Naive thymus-derived CD8-positive, alpha-beta T cell (primary cell): ENCODE measurements at regions not wholly inside any gene's neighbourhood (a gene's known extent, or its start where the extent isn't known, plus 50 kb on each side); places are given as distances from the start of the nearest gene placed in this dataset.
A peak's percentile ranks its signal among the peaks of the same experiment; 100 is the strongest.

Experiments used
- ATAC-seq, 2 donors: fragments of 150-1000 bp; cut with Tn5 transposase in 1 of 2; sonication (Bioruptor Pico), chemical (Tn5 transposase) in 1 of 2; 1 replicate in 1 of 2; 2 replicates in 1 of 2; pipeline ENCODE4 v1.10.0; 2021; ENCODE audit warnings: mild to moderate bottlenecking in 2 of 2, moderate library complexity in 2 of 2
- POLR2A ChIA-PET: fragments of 350-600 bp; sonication (Branson Sonifier 250); formaldehyde crosslinking; loops from one replicate; lab custom pipeline; 2021; ENCODE audit warnings: antibody characterized with exemption; lab: Charles Lee
- DNase-seq, 10 donors: peaks; one replicate each; pipeline versions ENCODE4 v3.0.0 to v3.0.0-alpha.2; 2020 to 2022
- H3K27ac Mint-ChIP-seq, 10 donors: one replicate each; pipeline ENCODE4 v1.8.0; 2020 to 2022; ENCODE audit warnings: mild to moderate bottlenecking in 10 of 10, mixed read lengths in 10 of 10, moderate library complexity in 4 of 10, inconsistent platforms in 1 of 10
- H3K27me3 Mint-ChIP-seq, 5 donors: one replicate each; pipeline ENCODE4 v1.8.0; 2021 to 2022; ENCODE audit warnings: mixed read lengths in 5 of 5
- H3K36me3 Mint-ChIP-seq, 3 donors: one replicate each; pipeline ENCODE4 v1.8.0; 2020 to 2022; ENCODE audit warnings: mixed read lengths in 3 of 3, mild to moderate bottlenecking in 2 of 3, inconsistent platforms in 1 of 3
- H3K4me1 Mint-ChIP-seq, 4 donors: one replicate each; pipeline ENCODE4 v1.8.0; 2021 to 2022; ENCODE audit warnings: mixed read lengths in 4 of 4
- H3K4me3 Mint-ChIP-seq, 10 donors: one replicate each; pipeline ENCODE4 v1.8.0; 2020 to 2022; ENCODE audit warnings: mild to moderate bottlenecking in 10 of 10, mixed read lengths in 10 of 10, moderate library complexity in 6 of 10, inconsistent platforms in 1 of 10
- H3K9me3 Mint-ChIP-seq, 9 donors: one replicate each; pipeline ENCODE4 v1.8.0; 2020 to 2022; ENCODE audit warnings: mixed read lengths in 9 of 9, mild to moderate bottlenecking in 3 of 9, inconsistent platforms in 1 of 9, moderate library complexity in 1 of 9

- Mint-ChIP-seq H3K27me3 (no peaks in the 10 kb centered on the region), H3K9me3 (peaks cover 0 to 9% (median 0%) of the 10 kb centered on the region in 9 donors), H3K36me3 (no peaks in the 10 kb centered on the region), H3K4me3 (no peak overlapping the region), H3K4me1 (no peaks in the 10 kb centered on the region), H3K27ac (no peak overlapping the region)
- no peak for ATAC-seq
- POLR2A ChIA-PET, result no interaction called here
- DNase-seq, result no peak
Measured at GRCh38 chr4:35521682-35522081, 722.6 kb downstream of the ARAP2 start.

GRCh38 chr4:35525192-35525978 is 718.9 kb downstream of the ARAP2 start:
- H3K27ac Mint-ChIP-seq, result peak overlapping the region in 4 of 10 donors; percentile 38 to 79 (median 62)
- H3K4me3 Mint-ChIP-seq, result peak overlapping the region in 8 of 10 donors; percentile 3 to 76 (median 38)
- H3K4me1 Mint-ChIP-seq, result no peaks in the 10 kb centered on the region
- DNase-seq (peak in 4 of 10 donors; percentile 5 to 68 (median 10)), ATAC-seq (peak; percentile 88 to 93)
- H3K27me3 Mint-ChIP-seq, result no peaks in the 10 kb centered on the region
- H3K36me3 Mint-ChIP-seq, result no peaks in the 10 kb centered on the region
- peaks cover 0 to 8% (median 0%) of the 10 kb centered on the region in 9 donors for H3K9me3 Mint-ChIP-seq
- POLR2A ChIA-PET, result no interaction called here

- POLR2A ChIA-PET, result no interaction called here
- DNase-seq (no peak), ATAC-seq (no peak)
- no peak overlapping the region for H3K4me3 Mint-ChIP-seq
- no peak overlapping the region for H3K27ac Mint-ChIP-seq
- H3K36me3 Mint-ChIP-seq, result no peaks in the 10 kb centered on the region
- H3K27me3 Mint-ChIP-seq, result no peaks in the 10 kb centered on the region
- no peaks in the 10 kb centered on the region for H3K4me1 Mint-ChIP-seq
- peaks cover 0 to 4% (median 0%) of the 10 kb centered on the region in 9 donors for H3K9me3 Mint-ChIP-seq
Measured at GRCh38 chr4:35526456-35526855, 717.9 kb downstream of the ARAP2 start.

GRCh38 chr4:35534962-35535361 is 709.4 kb downstream of the ARAP2 start:
- H3K4me3 Mint-ChIP-seq, result no peak overlapping the region
- no peaks in the 10 kb centered on the region for H3K27me3 Mint-ChIP-seq
- H3K4me1 Mint-ChIP-seq, result no peaks in the 10 kb centered on the region
- POLR2A ChIA-PET, result no interaction called here
- DNase-seq (no peak), ATAC-seq (no peak)
- peaks cover 0 to 3% (median 0%) of the 10 kb centered on the region in 9 donors for H3K9me3 Mint-ChIP-seq
- no peak overlapping the region for H3K27ac Mint-ChIP-seq
- H3K36me3 Mint-ChIP-seq, result no peaks in the 10 kb centered on the region

- no peak for ATAC-seq
- Mint-ChIP-seq H3K9me3 (peaks cover 0 to 14% (median 4%) of the 10 kb centered on the region in 9 donors), H3K27me3 (no peaks in the 10 kb centered on the region), H3K27ac (no peak overlapping the region), H3K4me3 (no peak overlapping the region), H3K36me3 (peaks cover 0 to 6% (median 2%) of the 10 kb centered on the region in 3 donors), H3K4me1 (no peaks in the 10 kb centered on the region)
- DNase-seq, result no peak
- POLR2A ChIA-PET, result no interaction called here
Measured at GRCh38 chr4:35538807-35539206, 705.5 kb downstream of the ARAP2 start.

- POLR2A ChIA-PET, result no interaction called here
- Mint-ChIP-seq H3K27me3 (no peaks in the 10 kb centered on the region), H3K27ac (no peak overlapping the region), H3K4me3 (no peak overlapping the region), H3K36me3 (peaks cover 0 to 6% (median 2%) of the 10 kb centered on the region in 3 donors), H3K9me3 (peaks cover 0 to 14% (median 4%) of the 10 kb centered on the region in 9 donors), H3K4me1 (no peaks in the 10 kb centered on the region)
- DNase-seq, result no peak
- ATAC-seq, result no peak
Measured at GRCh38 chr4:35539404-35540055, 704.8 kb downstream of the ARAP2 start.

- H3K4me3 Mint-ChIP-seq, result no peak overlapping the region
- H3K27me3 Mint-ChIP-seq, result no peaks in the 10 kb centered on the region
- no peaks in the 10 kb centered on the region for H3K4me1 Mint-ChIP-seq
- POLR2A ChIA-PET, result no interaction called here
- peaks cover 0 to 6% (median 2%) of the 10 kb centered on the region in 3 donors for H3K36me3 Mint-ChIP-seq
- DNase-seq (peak in 1 of 10 donors; percentile 51), ATAC-seq (no peak)
- H3K27ac Mint-ChIP-seq, result no peak overlapping the region
- H3K9me3 Mint-ChIP-seq, result peaks cover 0 to 15% (median 5%) of the 10 kb centered on the region in 9 donors
Measured at GRCh38 chr4:35541146-35541887, 703.0 kb downstream of the ARAP2 start.

GRCh38 chr4:35541888-35542213 is 702.5 kb downstream of the ARAP2 start:
- no peaks in the 10 kb centered on the region for H3K4me1 Mint-ChIP-seq
- no peak for DNase-seq
- no peaks in the 10 kb centered on the region for H3K27me3 Mint-ChIP-seq
- POLR2A ChIA-PET, result no interaction called here
- peaks cover 0 to 15% (median 5%) of the 10 kb centered on the region in 9 donors for H3K9me3 Mint-ChIP-seq
- H3K4me3 Mint-ChIP-seq, result peak overlapping the region in 1 of 10 donors; percentile 38
- H3K27ac Mint-ChIP-seq, result no peak overlapping the region
- H3K36me3 Mint-ChIP-seq, result peaks cover 0 to 6% (median 2%) of the 10 kb centered on the region in 3 donors
- ATAC-seq, result no peak

GRCh38 chr4:35548921-35549320 is 695.4 kb downstream of the ARAP2 start:
- no peak for ATAC-seq
- H3K27ac Mint-ChIP-seq, result no peak overlapping the region
- POLR2A ChIA-PET, result no interaction called here

GRCh38 chr4:35556387-35556786 is 687.9 kb downstream of the ARAP2 start:
- no peaks in the 10 kb centered on the region for H3K4me1 Mint-ChIP-seq
- H3K27me3 Mint-ChIP-seq, result no peaks in the 10 kb centered on the region
- H3K9me3 Mint-ChIP-seq, result peaks cover 0 to 8% (median 2%) of the 10 kb centered on the region in 9 donors
- H3K4me3 Mint-ChIP-seq, result no peak overlapping the region
- ATAC-seq (no peak), DNase-seq (no peak)
- POLR2A ChIA-PET, result no interaction called here
- no peaks in the 10 kb centered on the region for H3K36me3 Mint-ChIP-seq
- no peak overlapping the region for H3K27ac Mint-ChIP-seq

More at GRCh38 chr4:35548921-35549320, 695.4 kb downstream of the ARAP2 start:
- Mint-ChIP-seq H3K9me3 (peaks cover 0 to 20% (median 0%) of the 10 kb centered on the region in 9 donors), H3K4me1 (no peaks in the 10 kb centered on the region), H3K4me3 (no peak overlapping the region), H3K27me3 (no peaks in the 10 kb centered on the region), H3K36me3 (no peaks in the 10 kb centered on the region)
- DNase-seq, result no peak

- POLR2A ChIA-PET, result no interaction called here
- peak in 1 of 10 donors; percentile 1 for DNase-seq
- H3K27ac Mint-ChIP-seq, result no peak overlapping the region
Measured at GRCh38 chr4:35559559-35560365, 684.6 kb downstream of the ARAP2 start.

GRCh38 chr4:35562861-35563260 is 681.5 kb downstream of the ARAP2 start:
- Mint-ChIP-seq H3K36me3 (no peaks in the 10 kb centered on the region), H3K4me1 (no peaks in the 10 kb centered on the region), H3K27me3 (no peaks in the 10 kb centered on the region), H3K9me3 (peaks cover 0 to 8% (median under 1%) of the 10 kb centered on the region in 9 donors), H3K4me3 (no peak overlapping the region), H3K27ac (no peak overlapping the region)
- DNase-seq (no peak), ATAC-seq (no peak)
- POLR2A ChIA-PET, result no interaction called here

More at GRCh38 chr4:35559559-35560365, 684.6 kb downstream of the ARAP2 start:
- ATAC-seq, result no peak
- Mint-ChIP-seq H3K4me1 (no peaks in the 10 kb centered on the region), H3K9me3 (peaks cover 0 to 8% (median 2%) of the 10 kb centered on the region in 9 donors), H3K27me3 (no peaks in the 10 kb centered on the region), H3K36me3 (no peaks in the 10 kb centered on the region), H3K4me3 (no peak overlapping the region)
